Hematopoietic multipotent progenitor cell treated with erythropoietin and hydrocortisone succinate and interleukin-3 and kit ligand, for 6 days (in vitro differentiated cells): ENCODE measurements at regions not wholly inside any gene's neighbourhood (a gene's known extent, or its start where the extent isn't known, plus 50 kb on each side); places are given as distances from the start of the nearest gene placed in this dataset.
A peak's percentile ranks its signal among the peaks of the same experiment; 100 is the strongest.

ENCODE experiments used
- DNase-seq: peaks from one replicate; pipeline ENCODE4 v3.0.0-alpha.2; 2015

GRCh38 chr9:73470766-73471165, 319.1 kb downstream of the ANXA1 start:
- no peak for DNase-seq

DNA sequence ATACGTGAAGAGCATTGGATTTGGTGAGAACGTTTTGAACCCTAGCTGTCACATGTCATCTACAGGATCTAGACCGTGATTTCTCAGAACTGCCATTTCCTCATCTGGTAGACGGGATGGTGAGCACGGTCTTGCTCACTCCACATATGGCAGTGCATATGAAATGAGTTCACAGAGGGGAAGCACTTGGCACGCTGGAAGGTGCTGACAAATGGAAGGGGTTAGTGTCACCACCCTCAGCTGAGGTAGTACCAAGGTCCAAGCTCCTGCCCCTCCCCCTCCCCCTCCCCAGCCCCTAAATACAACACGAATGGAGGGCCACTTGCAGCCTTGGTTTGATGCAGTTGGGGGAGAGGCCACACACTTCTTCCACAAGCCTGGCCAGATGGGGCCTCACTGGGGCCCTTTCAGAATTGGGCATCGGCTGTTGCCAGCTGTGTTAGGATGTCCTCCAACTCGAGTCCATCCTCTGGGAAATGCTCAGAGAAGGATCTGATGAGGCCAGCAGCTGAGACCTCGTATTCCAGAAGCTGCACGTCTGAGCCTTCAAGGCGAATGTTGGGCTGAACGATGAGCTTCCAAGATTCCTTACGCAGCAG, 322.4 kb downstream of the ANXA1 start:
- DNase-seq, result no peak

- no peak for DNase-seq
Observed at GRCh38 chr9:73474625-73475024, 323.0 kb downstream of the ANXA1 start.

DNA sequence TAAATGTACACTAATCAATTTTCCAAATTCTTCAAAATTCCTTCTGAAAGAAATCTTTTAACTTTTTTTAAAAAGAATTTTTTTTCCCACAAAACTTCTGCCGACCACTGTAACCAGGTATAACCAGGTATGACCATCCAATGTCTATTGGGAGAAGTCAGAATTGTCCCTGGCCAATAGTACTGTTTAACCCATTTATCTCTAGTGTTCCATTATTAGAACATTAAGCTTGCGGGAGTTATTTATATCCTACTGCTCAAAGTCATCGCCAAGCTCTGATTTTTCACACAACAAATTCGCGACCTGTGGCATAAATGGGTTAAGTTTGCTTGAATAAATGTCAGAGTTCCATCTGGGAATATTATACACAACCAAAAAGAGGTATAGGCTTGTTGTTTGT, 343.2 kb downstream of the ANXA1 start:
- no peak for DNase-seq

DNA sequence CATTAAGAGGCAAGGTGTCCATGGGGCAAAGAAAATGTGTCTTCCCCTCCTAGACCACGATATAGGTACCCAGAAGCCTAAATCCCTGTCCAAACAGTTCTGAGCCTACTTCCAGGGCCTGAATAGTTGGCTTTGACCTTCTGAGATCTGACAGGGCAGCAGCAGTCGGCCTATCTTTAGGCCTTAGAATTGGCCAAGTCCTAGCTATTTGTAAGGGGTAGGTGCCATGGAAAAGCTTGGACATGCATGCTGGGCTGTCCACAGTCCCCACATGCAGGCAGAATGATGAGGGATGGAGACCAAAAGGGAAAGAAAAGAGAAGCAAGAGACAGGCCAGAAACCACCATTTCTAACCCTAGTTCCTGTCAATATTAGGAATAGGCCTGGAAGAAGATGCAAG, 346.1 kb downstream of the ANXA1 start:
- no peak for DNase-seq

DNA sequence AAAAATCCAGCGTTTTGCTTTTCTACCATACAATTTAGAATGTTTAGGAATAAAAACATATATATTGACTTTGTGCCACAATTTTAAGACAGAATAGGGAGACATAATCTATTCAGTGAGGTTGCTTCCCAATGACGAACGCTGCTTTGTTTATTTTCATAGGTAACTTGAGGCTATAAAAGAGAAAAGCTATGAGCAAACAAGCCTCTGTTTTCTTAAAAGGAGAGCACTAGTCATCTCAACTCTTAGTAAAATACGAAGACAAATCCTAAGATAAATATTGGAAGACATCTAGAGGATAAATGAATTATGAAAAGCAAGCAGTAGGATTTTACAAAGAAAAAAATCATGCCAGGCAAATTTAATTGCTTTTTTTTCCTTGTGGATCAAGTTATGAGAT, 363.6 kb downstream of the ANXA1 start:
- DNase-seq, result no peak

GRCh38 chr9:73523391-73523790, 371.7 kb downstream of the ANXA1 start:
- DNase-seq, result no peak

GRCh38 chr9:73525350-73525749, 373.7 kb downstream of the ANXA1 start:
- DNase-seq, result no peak

DNA sequence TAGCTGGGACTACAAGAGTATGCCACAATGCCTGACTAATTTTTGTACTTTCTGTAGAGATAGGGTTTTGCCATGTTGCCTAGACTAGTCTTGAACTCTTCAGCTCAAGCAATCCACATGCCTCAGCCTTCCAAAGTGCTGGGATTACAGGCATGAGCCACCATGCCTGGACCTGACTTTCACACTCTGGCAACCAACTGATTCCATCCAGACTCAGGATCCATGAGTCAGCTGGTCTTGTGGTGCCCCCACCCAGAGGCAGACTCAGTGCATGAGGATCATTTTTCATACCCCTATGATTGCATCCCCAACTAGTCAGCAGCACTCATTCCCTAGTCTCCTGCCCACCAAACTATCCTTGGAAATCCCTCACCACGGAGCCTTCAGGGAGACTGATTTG, 375.9 kb downstream of the ANXA1 start:
- no peak for DNase-seq

DNA sequence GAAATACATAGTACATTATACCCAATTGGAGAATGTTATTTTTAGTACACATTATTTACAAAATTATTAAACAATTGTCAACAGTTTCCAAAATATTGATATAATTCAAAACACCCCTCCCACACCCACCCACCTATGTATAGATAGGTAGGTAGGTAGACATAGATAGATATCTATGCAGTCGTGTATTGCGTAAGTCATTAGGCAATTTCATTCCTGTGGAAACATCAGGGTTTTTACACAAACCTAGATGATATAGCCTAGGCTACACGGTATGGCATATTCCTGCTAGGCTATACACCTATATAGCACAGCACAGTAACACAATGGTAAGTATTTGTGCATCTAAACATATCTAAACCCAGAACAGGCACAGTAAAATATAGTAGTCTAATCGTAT, 377.3 kb downstream of the ANXA1 start:
- DNase-seq, result no peak

GRCh38 chr9:73529666-73530065, 378.0 kb downstream of the ANXA1 start:
- no peak for DNase-seq

DNA sequence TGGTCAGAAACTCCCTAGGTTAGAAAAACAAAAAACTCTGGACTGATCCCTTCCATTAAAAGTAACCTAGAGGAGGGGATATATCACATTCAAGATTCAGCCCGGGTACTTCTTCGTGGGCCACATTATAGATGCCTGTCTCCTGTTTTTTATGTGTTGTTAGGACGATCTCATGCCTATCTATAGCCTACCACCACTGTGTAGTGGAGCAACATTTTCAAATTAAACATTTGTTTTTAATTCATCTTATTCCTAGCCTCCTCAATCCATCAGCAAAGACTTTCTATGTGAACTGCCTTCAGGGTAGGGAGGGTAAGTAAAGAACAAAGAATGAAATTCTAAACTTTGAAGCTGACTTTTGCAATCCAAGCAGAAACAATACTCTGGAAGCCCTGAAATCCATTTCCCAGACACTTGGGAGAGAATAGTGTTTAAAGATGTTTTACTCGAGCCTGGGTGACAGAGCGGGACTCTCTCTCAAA, 379.4 kb downstream of the ANXA1 start:
- DNase-seq, result no peak

DNA sequence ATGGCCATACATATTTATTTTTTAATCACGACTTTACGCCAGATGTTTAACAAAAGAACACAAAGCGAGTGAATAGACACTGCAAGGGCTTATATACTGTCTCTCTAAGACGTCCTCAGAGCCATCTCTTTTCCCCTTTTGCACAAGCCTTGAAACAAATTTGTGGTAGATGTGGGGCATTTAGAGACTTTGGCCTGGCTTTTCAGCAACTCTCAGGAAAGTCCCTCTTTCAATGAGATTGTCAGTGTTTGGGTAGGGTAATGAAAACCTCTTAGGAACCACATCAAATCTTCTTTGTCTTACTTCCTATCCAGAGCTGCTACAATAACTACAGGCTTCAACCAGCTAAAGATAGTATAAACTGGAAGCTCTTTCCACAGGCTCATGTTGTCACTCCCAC, 380.0 kb downstream of the ANXA1 start:
- no peak for DNase-seq

DNA sequence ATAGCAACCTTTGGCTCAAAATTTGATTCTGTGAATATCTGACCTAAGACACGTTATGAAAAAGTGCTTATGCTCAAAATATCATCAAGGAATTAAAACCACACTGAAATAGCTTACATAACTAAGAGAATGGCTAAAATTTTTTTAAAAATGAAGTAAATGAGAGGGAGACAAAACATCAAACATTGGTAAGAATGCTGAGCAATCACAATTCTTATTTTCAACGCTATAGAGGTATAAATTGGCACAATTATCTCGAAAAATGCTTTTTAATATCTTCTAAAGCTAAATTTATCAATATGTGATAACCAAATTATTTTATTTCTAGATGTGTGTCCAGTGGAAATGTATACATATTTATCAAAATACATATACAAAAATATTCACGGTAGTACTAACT, 381.3 kb downstream of the ANXA1 start:
- no peak for DNase-seq

DNA sequence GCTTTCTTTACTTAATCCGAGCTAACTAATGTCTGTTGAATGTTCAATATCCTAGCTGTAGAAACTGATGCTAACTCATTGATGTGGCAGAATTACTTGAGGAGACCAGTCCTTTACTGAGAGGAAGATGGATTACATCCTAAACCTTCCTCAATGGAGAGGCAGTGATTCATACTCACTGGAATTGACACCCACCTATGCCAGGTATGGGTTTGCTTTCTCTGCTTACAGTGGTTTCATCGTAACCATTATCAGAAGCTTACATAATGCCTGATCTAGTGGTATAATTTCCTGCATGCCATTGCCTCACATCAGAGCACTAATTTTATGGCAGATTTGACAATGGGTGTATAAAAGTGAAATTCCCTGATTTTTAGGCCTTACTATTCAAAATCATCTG, 384.7 kb downstream of the ANXA1 start:
- no peak for DNase-seq

DNA sequence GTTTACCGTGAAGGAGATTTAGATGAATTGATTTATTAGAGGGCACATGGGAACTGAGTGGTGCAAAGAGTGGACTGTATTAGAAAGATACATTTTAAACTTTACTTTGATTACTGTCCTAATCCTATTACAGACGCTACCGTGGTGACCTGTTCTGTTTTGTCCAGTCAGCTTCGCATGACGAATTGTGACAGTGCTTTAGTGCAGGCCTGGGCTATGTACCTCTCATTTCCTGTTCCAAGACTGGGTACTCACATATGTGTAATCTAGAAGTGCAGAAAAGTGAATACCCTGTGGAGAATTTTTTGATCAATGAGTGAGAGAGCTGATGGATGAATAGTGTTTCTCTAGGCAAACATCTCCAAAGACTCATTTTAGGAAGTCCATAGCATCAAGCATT, 385.9 kb downstream of the ANXA1 start:
- no peak for DNase-seq

DNA sequence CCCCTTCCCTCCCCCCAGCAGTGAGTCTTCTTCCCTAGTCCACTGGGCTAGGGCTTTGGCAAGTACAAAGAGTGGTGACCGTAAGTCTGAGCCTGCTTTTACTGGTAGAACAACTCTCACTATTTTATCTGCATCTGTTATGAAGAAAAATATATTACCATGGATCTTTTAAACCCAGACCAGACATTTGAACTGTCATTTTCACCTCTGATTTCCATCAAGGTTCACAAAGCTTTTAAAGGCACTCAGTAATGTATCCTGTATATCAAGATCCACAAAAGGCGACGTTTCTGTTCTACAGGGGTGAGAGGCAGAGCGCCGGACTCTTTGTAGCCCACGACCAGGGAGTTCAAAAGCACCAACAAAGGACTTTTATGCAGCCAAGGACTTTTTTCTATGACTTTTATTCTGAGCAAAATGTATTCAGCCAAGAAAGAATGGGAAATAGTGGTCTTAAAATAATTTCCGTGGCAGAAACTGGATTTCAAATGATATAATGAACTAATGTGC, 388.3 kb downstream of the ANXA1 start:
- no peak for DNase-seq

DNA sequence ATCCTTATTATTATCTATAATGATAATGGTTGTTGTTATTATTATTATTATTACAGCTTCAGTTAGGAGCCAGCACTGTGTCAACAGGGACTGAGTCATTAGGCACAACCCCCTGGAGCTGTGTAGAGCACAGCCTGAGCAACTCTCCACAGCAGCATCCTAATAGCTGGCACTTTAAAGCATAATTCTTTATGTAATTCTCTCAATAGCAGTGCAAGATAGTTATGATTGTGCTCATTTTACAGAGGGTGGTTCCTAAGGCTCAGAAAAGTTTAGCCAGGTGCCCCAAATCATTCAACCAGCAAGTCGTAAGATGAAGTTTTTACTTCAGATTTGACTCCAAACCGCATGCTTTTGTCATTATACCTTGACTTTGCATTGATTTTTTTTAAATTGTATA, 390.3 kb downstream of the ANXA1 start:
- DNase-seq, result no peak

GRCh38 chr9:73543727-73544126, 392.1 kb downstream of the ANXA1 start:
- DNase-seq, result no peak

GRCh38 chr9:73548201-73548600, 396.5 kb downstream of the ANXA1 start:
- DNase-seq, result no peak

DNA sequence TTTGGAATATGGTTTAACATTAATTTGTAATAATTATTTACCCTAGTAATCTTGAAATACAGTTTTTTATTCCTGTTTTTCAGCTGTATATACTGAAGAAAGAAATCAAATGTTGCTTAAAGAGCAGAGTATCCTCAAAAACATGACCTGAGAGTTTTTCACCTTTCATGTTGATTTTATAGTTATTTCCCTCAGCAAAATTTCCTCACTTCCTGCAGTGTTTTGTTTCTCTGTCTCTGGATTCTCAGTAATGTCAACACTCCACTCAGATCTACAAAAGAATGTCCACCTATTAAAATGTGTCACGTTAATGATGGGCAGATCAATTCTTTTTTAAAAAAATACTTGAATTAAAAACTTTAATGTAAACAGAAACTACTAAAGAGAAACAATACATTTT, 398.3 kb downstream of the ANXA1 start:
- no peak for DNase-seq

DNA sequence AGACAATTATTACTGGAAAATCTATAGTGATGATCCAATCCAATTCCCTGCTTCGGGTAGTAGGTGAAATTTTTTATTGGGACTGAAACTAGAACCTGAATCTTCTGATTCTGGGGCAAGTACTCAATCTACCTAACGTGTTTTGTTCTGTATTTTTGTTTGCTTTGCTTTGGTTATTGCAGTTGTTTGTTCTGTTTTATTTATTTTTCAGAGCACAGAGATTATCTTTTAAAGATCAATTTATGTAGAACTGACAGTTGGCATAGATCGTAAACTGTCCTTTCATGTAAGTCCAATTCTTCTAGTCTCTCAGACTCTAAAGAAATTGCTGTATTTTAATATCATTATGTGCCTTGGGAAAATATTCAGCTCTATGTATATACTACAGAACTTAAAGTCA, 401.6 kb downstream of the ANXA1 start:
- no peak for DNase-seq

GRCh38 chr9:73558471-73558870, 406.8 kb downstream of the ANXA1 start:
- no peak for DNase-seq

- no peak for DNase-seq
Observed at GRCh38 chr9:73565026-73565425, 413.4 kb downstream of the ANXA1 start.

DNA sequence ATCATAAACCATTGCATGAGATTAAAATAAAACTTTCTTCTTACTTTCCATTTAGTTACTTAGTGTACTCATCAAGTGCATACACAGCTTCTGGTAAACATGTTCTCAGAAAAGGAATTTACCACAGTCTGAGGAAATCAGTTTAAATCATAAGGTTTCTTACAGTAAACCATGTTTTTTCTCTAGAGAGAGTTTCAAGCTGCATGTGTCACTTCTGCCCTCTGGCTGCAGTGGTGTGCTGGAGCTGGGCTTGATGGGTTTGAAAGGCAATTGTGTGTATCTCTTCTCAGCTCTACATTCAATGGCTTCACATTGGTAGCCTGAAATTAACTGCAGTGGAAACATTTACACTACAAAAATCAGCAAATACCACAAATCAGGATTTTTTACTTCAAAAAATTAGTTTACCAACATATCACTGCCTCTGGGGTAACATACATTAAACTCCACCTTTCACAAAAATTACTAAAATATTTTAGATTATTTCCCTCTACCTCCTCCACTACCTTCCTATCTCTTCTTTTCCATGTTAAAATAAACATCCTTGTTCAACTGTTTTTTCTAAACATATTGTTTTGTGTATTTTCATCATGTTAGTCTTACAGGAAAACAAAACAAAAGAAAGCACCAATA, 414.3 kb downstream of the ANXA1 start:
- DNase-seq, result peak; percentile 4
